Gastrocnemius medialis (tissue), 4 donors: ENCODE measurements at regions not wholly inside any gene's neighbourhood (a gene's known extent, or its start where the extent isn't known, plus 50 kb on each side); places are given as distances from the start of the nearest gene placed in this dataset.

Experiments
- ATAC-seq, 2 donors: fragments of 150-250 bp; one replicate each; pipeline ENCODE4 v1.9.1; 2016
- DNase-seq, 2 donors: peaks; one replicate each; pipeline ENCODE4 v3.0.0-alpha.2; 2019
- H3K27ac ChIP-seq, 4 donors: fragments of 200-600 bp; sonication (generic); 1 replicate in 1 of 4; 2 replicates in 3 of 4; pipeline ENCODE4 v1.5.1; 2016 to 2018; ENCODE audit warnings: mild to moderate bottlenecking in 2 of 4, moderate library complexity in 1 of 4
- H3K27me3 ChIP-seq, 3 donors: fragments of 200-600 bp; sonication (generic) in 2 of 3; 1 replicate in 1 of 3; 2 replicates in 2 of 3; pipeline versions ENCODE4 v1.5.1 to v1.6.0; 2016 to 2019; ENCODE audit warnings: mild to moderate bottlenecking in 1 of 3, moderate library complexity in 1 of 3
- H3K36me3 ChIP-seq, 2 donors: fragments of 200-600 bp; sonication (generic) in 1 of 2; one replicate each; pipeline ENCODE4 v1.5.1; 2017 to 2018
- H3K4me1 ChIP-seq, 2 donors: fragments of 200-600 bp; sonication (generic) in 1 of 2; one replicate each; pipeline ENCODE4 v1.5.1; 2016 to 2017; ENCODE audit warnings: mild to moderate bottlenecking in 2 of 2
- H3K4me3 ChIP-seq, 4 donors: fragments of 200-600 bp; sonication (generic) in 3 of 4; 1 replicate in 1 of 4; 2 replicates in 3 of 4; pipeline ENCODE4 v1.5.1; 2016 to 2019; ENCODE audit warnings: mild to moderate bottlenecking in 2 of 4
- H3K9me3 ChIP-seq, 3 donors: fragments of 200-600 bp; sonication (generic) in 2 of 3; 1 replicate in 1 of 3; 2 replicates in 2 of 3; pipeline ENCODE4 v1.5.1; 2016 to 2019
- CTCF ChIP-seq, 5 experiments: fragments of 450-650 bp in 3 of 5; fragments of 200-600 bp in 2 of 5; sonication (generic) in 2 of 5; IDR thresholded peaks in 4 of 5; conservative IDR thresholded peaks in 1 of 5; 1 replicate in 4 of 5; 2 replicates in 1 of 5; pipeline ENCODE4 v1.5.1; 2016 to 2019; ENCODE audit warnings: antibody characterized with exemption in 5 of 5, mild to moderate bottlenecking in 3 of 5, moderate library complexity in 3 of 5
- POLR2A ChIP-seq, 2 donors: fragments of 450-650 bp; IDR thresholded peaks; one replicate each; pipeline ENCODE4 v1.6.1; 2017; ENCODE audit warnings: antibody characterized with exemption in 2 of 2, mild to moderate bottlenecking in 2 of 2, moderate library complexity in 2 of 2
- in situ Hi-C, 4 donors: fragments of 200-750 bp; cut with MboI; loops; one replicate each; pipeline versions ENCODE4 v1.15.0 to v1.8.0; 2017; ENCODE audit warnings: low sequenced_read_pairs in 4 of 4
- intact Hi-C: fragments of 100-400 bp; cut with DNase I; formaldehyde crosslinking; loops from one replicate; pipeline ENCODE4 v1.15.1; 2023; ENCODE audit warnings: low total_unique reads

GRCh38 chr9:113770396-113770795 lies 105.7 kb upstream of the ZNF618 start:
- in situ Hi-C loops, result no loop called here

GRCh38 chr9:113771199-113771598 lies 104.9 kb upstream of the ZNF618 start:
- Histone ChIP-seq H3K27ac (no peak overlapping the region), H3K9me3 (no peaks in the 10 kb centered on the region), H3K4me1 (no peaks in the 10 kb centered on the region), H3K4me3 (no peak overlapping the region), H3K27me3 (no peaks in the 10 kb centered on the region), H3K36me3 (no peaks in the 10 kb centered on the region)
- DNase-seq, result no peak
- no peak for TF ChIP-seq CTCF (IDR thresholded peaks at IDR 0.05 in 4 of 5, conservative IDR thresholded peaks at IDR 0.05 in 1 of 5)
- no peak for TF ChIP-seq POLR2A (IDR thresholded peaks at IDR 0.05)
- intact Hi-C loops (no loop called here), in situ Hi-C loops (no loop called here)
- ATAC-seq, result no peak

More at GRCh38 chr9:113770396-113770795, 105.7 kb upstream of the ZNF618 start:
- TF ChIP-seq CTCF (IDR thresholded peaks at IDR 0.05 in 4 of 5, conservative IDR thresholded peaks at IDR 0.05 in 1 of 5), result no peak
- no peak for TF ChIP-seq POLR2A (IDR thresholded peaks at IDR 0.05)
- DNase-seq (no peak), ATAC-seq (no peak)
- Histone ChIP-seq H3K4me1 (no peaks in the 10 kb centered on the region), H3K27me3 (no peaks in the 10 kb centered on the region), H3K27ac (no peak overlapping the region), H3K4me3 (no peak overlapping the region), H3K36me3 (no peaks in the 10 kb centered on the region), H3K9me3 (no peaks in the 10 kb centered on the region)
- intact Hi-C loops, result no loop called here

- Histone ChIP-seq H3K27ac (no peak overlapping the region), H3K9me3 (no peaks in the 10 kb centered on the region), H3K4me3 (no peak overlapping the region), H3K4me1 (no peaks in the 10 kb centered on the region), H3K27me3 (no peaks in the 10 kb centered on the region), H3K36me3 (no peaks in the 10 kb centered on the region)
- intact Hi-C loops, result no loop called here
- DNase-seq (no peak), ATAC-seq (no peak)
- TF ChIP-seq POLR2A (IDR thresholded peaks at IDR 0.05), result no peak
- TF ChIP-seq CTCF (IDR thresholded peaks at IDR 0.05 in 4 of 5, conservative IDR thresholded peaks at IDR 0.05 in 1 of 5), result no peak
- in situ Hi-C loops, result no loop called here
Measured at GRCh38 chr9:113772121-113772810, 103.8 kb upstream of the ZNF618 start.

- DNase-seq, result no peak
- Histone ChIP-seq H3K9me3 (no peaks in the 10 kb centered on the region), H3K4me1 (no peaks in the 10 kb centered on the region), H3K4me3 (no peak overlapping the region), H3K27ac (no peak overlapping the region), H3K36me3 (no peaks in the 10 kb centered on the region), H3K27me3 (no peaks in the 10 kb centered on the region)
- ATAC-seq, result no peak
- in situ Hi-C loops (no loop called here), intact Hi-C loops (no loop called here)
- TF ChIP-seq POLR2A (IDR thresholded peaks at IDR 0.05), result no peak
- TF ChIP-seq CTCF (IDR thresholded peaks at IDR 0.05 in 4 of 5, conservative IDR thresholded peaks at IDR 0.05 in 1 of 5), result no peak
Measured at GRCh38 chr9:113774963-113775362, 101.1 kb upstream of the ZNF618 start.

- no peaks in the 10 kb centered on the region for H3K36me3 ChIP-seq
- in situ Hi-C loops, result no loop called here
- H3K9me3 ChIP-seq, result no peaks in the 10 kb centered on the region
- ATAC-seq (no peak), DNase-seq (no peak)
- no peaks in the 10 kb centered on the region for H3K4me1 ChIP-seq
- H3K27ac ChIP-seq, result no peak overlapping the region
- no peak for TF ChIP-seq CTCF (IDR thresholded peaks at IDR 0.05 in 4 of 5, conservative IDR thresholded peaks at IDR 0.05 in 1 of 5)
- no peak for TF ChIP-seq POLR2A (IDR thresholded peaks at IDR 0.05)
- no peaks in the 10 kb centered on the region for H3K27me3 ChIP-seq
- H3K4me3 ChIP-seq, result no peak overlapping the region
- intact Hi-C loops, result no loop called here
Measured at GRCh38 chr9:113775749-113776148, 100.4 kb upstream of the ZNF618 start.
